ENCODE measurements at regions not wholly inside any gene's neighbourhood (a gene's known extent, or its start where the extent isn't known, plus 50 kb on each side); places are given as distances from the start of the nearest gene placed in this dataset.

- DNase-seq = no peak
- Histone ChIP-seq H3K4me2 (replicated peaks; ENCODE audit: extremely low read depth, low read length, poor library complexity, severe bottlenecking) (no peak overlapping the region), H3K4me1 (ENCODE audit: control insufficient read depth in 1 of 2, insufficient read depth in 2 of 2, low read length in 2 of 2) (no peaks in the 10 kb centered on the region), H3K9me3 (replicated peaks in 1 of 2; ENCODE audit: control insufficient read depth in 1 of 2, insufficient read depth in 1 of 2, low read length in 2 of 2) (no peaks in the 10 kb centered on the region), H3K4me3 (replicated peaks in 1 of 3; ENCODE audit: low read depth in 2 of 3, low read length in 3 of 3) (no peak overlapping the region), H2AFZ (ENCODE audit: insufficient read depth, low read depth, low read length, poor library complexity, severe bottlenecking) (no peak overlapping the region), H3K9ac (ENCODE audit: insufficient read depth, low read length, poor library complexity, severe bottlenecking) (no peak overlapping the region), H3K27me3 (ENCODE audit: control insufficient read depth in 2 of 2, insufficient read depth in 2 of 2, low read length in 2 of 2) (peaks cover 0 to 2% of the 10 kb centered on the region in 2 donors), H4K20me1 (ENCODE audit: insufficient read depth, low read length) (no peaks in the 10 kb centered on the region), H3K27ac (ENCODE audit: low read depth in 1 of 2, low read length in 2 of 2) (no peak overlapping the region), H3K79me2 (ENCODE audit: insufficient read depth, low read length) (no peaks in the 10 kb centered on the region), H3K36me3 (replicated peaks in 1 of 2; ENCODE audit: control insufficient read depth in 1 of 2, insufficient read depth in 2 of 2, low read length in 2 of 2) (no peaks in the 10 kb centered on the region)
- Mint-ChIP-seq H3K27me3 (ENCODE audit: low read depth in 3 of 3) (peaks cover 0 to 7% (median 0%) of the 10 kb centered on the region in 3 donors), H3K36me3 (no peaks in the 10 kb centered on the region), H3K9me3 (peaks cover 0 to 6% (median 3%) of the 10 kb centered on the region in 7 donors), H3K4me1 (no peaks in the 10 kb centered on the region), H3K27ac (no peak overlapping the region), H3K4me3 (no peak overlapping the region)
- intact Hi-C loops (cut with micrococcal nuclease) = no loop called here
- WGBS (ENCODE audit: insufficient coverage) = no CpG with 5 or more reads among the region's 2 CpGs
- no peak for TF ChIP-seq CTCF (IDR thresholded peaks at IDR 0.05)
Measured at GRCh38 chrX:45421806-45422205, 221.1 kb upstream of the DIPK2B start.

GRCh38 chrX:45404206-45404605 lies 203.5 kb upstream of the DIPK2B start:
- TF ChIP-seq CTCF (IDR thresholded peaks at IDR 0.05) = no peak
- intact Hi-C loops (cut with micrococcal nuclease) = no loop called here
- Histone ChIP-seq H3K4me1 (ENCODE audit: control insufficient read depth in 1 of 2, insufficient read depth in 2 of 2, low read length in 2 of 2) (no peaks in the 10 kb centered on the region), H4K20me1 (ENCODE audit: insufficient read depth, low read length) (no peaks in the 10 kb centered on the region), H3K27ac (ENCODE audit: low read depth in 1 of 2, low read length in 2 of 2) (no peak overlapping the region), H2AFZ (ENCODE audit: insufficient read depth, low read depth, low read length, poor library complexity, severe bottlenecking) (no peak overlapping the region), H3K27me3 (ENCODE audit: control insufficient read depth in 2 of 2, insufficient read depth in 2 of 2, low read length in 2 of 2) (no peaks in the 10 kb centered on the region), H3K9ac (ENCODE audit: insufficient read depth, low read length, poor library complexity, severe bottlenecking) (no peak overlapping the region), H3K36me3 (replicated peaks in 1 of 2; ENCODE audit: control insufficient read depth in 1 of 2, insufficient read depth in 2 of 2, low read length in 2 of 2) (no peaks in the 10 kb centered on the region), H3K4me3 (replicated peaks in 1 of 3; ENCODE audit: low read depth in 2 of 3, low read length in 3 of 3) (no peak overlapping the region), H3K79me2 (ENCODE audit: insufficient read depth, low read length) (no peaks in the 10 kb centered on the region), H3K4me2 (replicated peaks; ENCODE audit: extremely low read depth, low read length, poor library complexity, severe bottlenecking) (no peak overlapping the region), H3K9me3 (replicated peaks in 1 of 2; ENCODE audit: control insufficient read depth in 1 of 2, insufficient read depth in 1 of 2, low read length in 2 of 2) (peaks cover 0 to 12% of the 10 kb centered on the region in 2 donors)
- WGBS (ENCODE audit: insufficient coverage) = 100% methylated on average over 1 of the region's 3 CpGs
- peaks cover 0 to 10% (median 5%) of the 10 kb centered on the region in 7 donors for H3K9me3 Mint-ChIP-seq
- DNase-seq = no peak
- no peak overlapping the region for H3K27ac Mint-ChIP-seq
- H3K4me3 Mint-ChIP-seq = no peak overlapping the region
- no peaks in the 10 kb centered on the region for H3K36me3 Mint-ChIP-seq
- H3K27me3 Mint-ChIP-seq (ENCODE audit: low read depth in 3 of 3) = peaks cover 0 to 7% (median 0%) of the 10 kb centered on the region in 3 donors
- H3K4me1 Mint-ChIP-seq = no peaks in the 10 kb centered on the region
